ENCODE measurements at regions not wholly inside any gene's neighbourhood (a gene's known extent, or its start where the extent isn't known, plus 50 kb on each side); places are given as distances from the start of the nearest gene placed in this dataset.

DNA sequence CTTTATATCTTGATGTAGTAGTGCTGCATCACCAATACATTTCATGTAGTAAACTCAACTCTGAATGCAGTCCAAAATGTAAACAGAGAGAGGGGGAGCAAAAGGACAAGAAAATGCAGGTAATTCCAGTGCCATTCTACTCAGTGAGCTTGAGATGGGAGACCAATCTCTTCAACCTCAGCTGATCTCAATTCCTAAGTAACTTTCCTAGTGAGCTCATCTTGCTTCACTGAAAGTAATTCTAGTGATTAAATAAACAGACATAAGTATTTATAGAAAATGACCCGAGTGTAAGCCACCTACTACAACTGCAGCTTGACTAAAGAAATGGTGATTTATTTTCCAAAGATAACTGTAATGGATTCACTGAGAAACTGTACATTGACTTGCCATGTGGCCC, 424.5 kb downstream of the DMRT2 start:
- DNase-seq (ENCODE audit: low read depth): no peak
- no peak for TF ChIP-seq CTCF (IDR thresholded peaks at IDR 0.05; ENCODE audit: insufficient read depth, low read depth, low read length, missing control alignments)
- H3K4me3 ChIP-seq (ENCODE audit: low read depth, low read length): no peak overlapping the region

DNA sequence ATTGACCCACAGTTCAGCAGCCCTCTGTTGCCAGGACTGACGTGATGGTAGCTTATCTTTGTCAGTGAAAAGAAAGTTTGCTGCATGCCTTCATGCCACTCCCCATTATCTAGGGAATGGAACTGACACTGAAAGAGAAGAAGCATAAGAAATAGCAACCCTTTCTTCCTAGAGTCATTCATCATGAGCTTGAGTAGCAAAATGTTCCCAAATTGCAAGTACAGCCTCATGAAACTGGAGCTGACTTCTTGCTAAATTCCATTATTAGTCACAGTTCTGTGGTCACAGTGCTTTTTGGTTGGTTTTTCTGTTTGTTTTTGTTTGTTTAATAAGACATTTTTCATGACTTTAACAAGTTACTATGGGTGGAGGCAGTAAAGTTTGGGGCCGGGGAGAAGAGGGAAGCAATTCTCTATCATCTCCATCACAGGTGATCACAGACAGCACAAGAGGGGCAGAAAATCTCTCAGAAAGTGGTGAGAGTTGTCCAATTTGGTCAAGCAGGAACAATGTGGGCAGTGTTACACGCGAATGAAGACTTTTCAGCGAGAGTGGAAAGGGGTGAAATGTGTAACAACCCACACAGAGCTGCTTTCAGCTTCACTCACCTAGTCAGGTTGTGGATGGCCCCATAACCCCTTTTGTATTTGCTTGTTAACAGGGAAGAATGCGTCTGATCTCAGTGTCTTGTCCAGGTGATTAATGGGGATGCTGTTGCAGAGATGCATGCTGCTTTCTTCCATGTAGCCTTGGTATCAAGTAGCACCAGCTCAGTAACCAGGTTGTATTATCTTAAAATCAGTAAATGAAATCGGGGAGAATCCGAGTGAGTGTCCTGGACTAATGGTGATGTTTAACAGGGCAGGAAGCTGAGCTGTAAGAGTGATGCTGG, 440.4 kb downstream of the DMRT2 start:
- peak; percentile 72 for DNase-seq (ENCODE audit: low read depth)
- no peak for TF ChIP-seq CTCF (IDR thresholded peaks at IDR 0.05; ENCODE audit: insufficient read depth, low read depth, low read length, missing control alignments)
- H3K4me3 ChIP-seq (ENCODE audit: low read depth, low read length): no peak overlapping the region

GRCh38 chr9:1492156-1492555, 442.0 kb downstream of the DMRT2 start:
- TF ChIP-seq CTCF (IDR thresholded peaks at IDR 0.05; ENCODE audit: insufficient read depth, low read depth, low read length, missing control alignments): no peak
- DNase-seq (ENCODE audit: low read depth): no peak
- H3K4me3 ChIP-seq (ENCODE audit: low read depth, low read length): no peak overlapping the region

DNA sequence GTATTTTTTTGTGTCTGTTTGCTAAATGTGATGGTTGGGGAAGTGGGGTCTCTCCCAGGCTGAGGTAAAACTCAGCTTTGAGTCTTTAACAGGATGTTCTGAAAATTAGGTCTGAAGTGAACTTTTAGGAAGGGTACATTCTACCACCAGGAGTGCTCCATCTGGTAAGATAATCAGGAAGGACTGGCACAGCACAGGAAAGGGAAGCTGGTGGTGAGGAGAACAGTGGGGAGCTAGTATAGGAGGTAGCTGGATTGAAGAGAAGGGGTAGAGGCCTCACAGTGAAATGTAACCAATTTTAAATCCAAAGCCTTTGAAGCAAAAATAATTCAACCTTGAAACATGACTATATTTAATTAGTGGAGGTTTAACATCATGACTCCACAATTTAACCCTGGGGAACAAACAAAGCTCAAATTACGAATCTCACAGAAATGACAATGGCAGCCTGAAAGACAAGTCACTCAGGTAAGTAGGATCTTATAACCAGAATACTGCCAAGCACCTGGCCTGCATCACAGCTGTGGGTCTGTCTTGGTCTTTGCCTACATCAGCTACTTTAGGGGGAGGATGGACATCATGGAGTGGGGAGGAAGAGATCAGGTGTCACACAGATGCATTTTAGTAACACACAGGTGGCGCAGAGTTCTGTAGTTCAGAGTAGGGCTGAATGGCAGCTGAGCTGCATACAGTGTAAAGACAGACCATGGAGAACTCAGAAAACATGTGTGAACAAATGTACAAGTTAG, 445.3 kb downstream of the DMRT2 start:
- H3K4me3 ChIP-seq (ENCODE audit: low read depth, low read length): no peak overlapping the region
- no peak for DNase-seq (ENCODE audit: low read depth)
- TF ChIP-seq CTCF (IDR thresholded peaks at IDR 0.05; ENCODE audit: insufficient read depth, low read depth, low read length, missing control alignments): no peak

DNA sequence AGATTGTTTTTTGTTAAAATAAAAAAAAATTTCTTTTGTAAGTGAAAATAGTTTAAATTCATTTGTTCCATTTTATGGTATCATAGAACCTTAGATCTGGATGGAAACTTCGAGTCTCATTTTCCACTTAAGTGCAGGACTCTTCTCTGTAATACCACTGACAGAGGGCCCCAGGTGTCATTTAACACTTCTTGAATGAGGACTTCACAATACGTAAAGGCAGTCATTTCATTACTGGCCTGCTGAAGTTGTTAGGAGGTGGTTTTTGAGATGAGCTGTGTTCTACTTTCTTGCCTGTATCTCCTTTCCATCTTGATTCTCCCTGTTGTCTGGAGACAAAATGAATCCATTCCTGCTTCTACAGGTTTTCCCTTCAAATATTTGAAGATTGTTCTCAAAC, 455.3 kb downstream of the DMRT2 start:
- no peak overlapping the region for H3K4me3 ChIP-seq (ENCODE audit: low read depth, low read length)
- DNase-seq (ENCODE audit: low read depth): peak; percentile 30
- TF ChIP-seq CTCF (IDR thresholded peaks at IDR 0.05; ENCODE audit: insufficient read depth, low read depth, low read length, missing control alignments): no peak

DNA sequence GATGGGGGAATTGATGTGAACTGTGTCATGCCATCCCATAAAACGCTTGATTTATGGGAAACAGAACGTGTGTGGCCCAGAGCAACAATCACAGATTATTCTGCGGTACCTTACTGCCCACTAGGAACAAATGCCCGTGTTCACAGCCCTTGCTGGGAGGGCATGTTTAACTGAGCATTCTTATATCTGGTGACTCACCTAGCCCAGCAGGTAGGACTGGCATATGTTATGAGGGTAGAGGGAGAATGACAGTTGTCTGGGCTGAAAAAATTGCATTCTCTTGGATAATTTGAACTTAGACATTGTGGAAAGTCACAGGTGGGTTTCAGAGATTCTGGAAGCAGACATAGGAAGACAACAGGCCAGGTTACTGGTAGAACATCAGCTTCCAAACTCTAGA, 460.6 kb downstream of the DMRT2 start:
- TF ChIP-seq CTCF (IDR thresholded peaks at IDR 0.05; ENCODE audit: insufficient read depth, low read depth, low read length, missing control alignments): no peak
- no peak for DNase-seq (ENCODE audit: low read depth)
- no peak overlapping the region for H3K4me3 ChIP-seq (ENCODE audit: low read depth, low read length)
